H1 (cell line): ENCODE measurements at regions not wholly inside any gene's neighbourhood (a gene's known extent, or its start where the extent isn't known, plus 50 kb on each side); places are given as distances from the start of the nearest gene placed in this dataset.

Source experiments
- CTCF ChIA-PET: fragments of 300-600 bp; sonication (Branson Sonifier 250); formaldehyde crosslinking; loops from one replicate; lab custom pipeline; 2021; ENCODE audit not compliant: partially characterized antibody; lab: Charles Lee
- POLR2A ChIA-PET: fragments of 300-600 bp; sonication (Branson Sonifier 250); formaldehyde crosslinking; loops from one replicate; lab custom pipeline; 2021; ENCODE audit warnings: inconsistent platforms; ENCODE audit not compliant: partially characterized antibody; lab: Charles Lee
- DNase-seq, 2 experiments: peaks; one replicate each; pipeline versions ENCODE4 v3.0.0 to v3.0.0-alpha.2; 2010 to 2022; ENCODE audit warnings: low spot score in 2 of 2, low read depth in 1 of 2, mixed read lengths in 1 of 2
- FAIRE-seq: peaks from 2 replicates; lab custom pipeline; 2011; peaks lifted over from hg19 to GRCh38; lab: Jason Lieb, UNC
- H2AFZ ChIP-seq: 2 replicates; pipeline ENCODE4 v1.8.1; 2012; ENCODE audit warnings: low read length, inconsistent platforms
- H2AK5ac ChIP-seq: 2 replicates; pipeline ENCODE4 v1.6.1; 2013; ENCODE audit warnings: low read depth, low read length
- H2BK120ac ChIP-seq: replicated peaks from 2 replicates; pipeline ENCODE3; 2013; ENCODE audit warnings: low read depth, low read length, inconsistent platforms
- H2BK12ac ChIP-seq: 2 replicates; pipeline ENCODE4 v1.6.1; 2013; ENCODE audit warnings: low read depth, low read length
- H2BK15ac ChIP-seq: 2 replicates; pipeline ENCODE4 v1.6.1; 2013; ENCODE audit warnings: low read length
- H2BK20ac ChIP-seq: 2 replicates; pipeline ENCODE4 v1.6.1; 2013; ENCODE audit warnings: low read length
- H2BK5ac ChIP-seq: 2 replicates; pipeline ENCODE4 v1.6.1; 2013; ENCODE audit warnings: low read depth, low read length
- H3K14ac ChIP-seq: 2 replicates; pipeline ENCODE4 v1.6.1; 2013; ENCODE audit warnings: inconsistent platforms; ENCODE audit not compliant: insufficient read length
- H3K18ac ChIP-seq: 2 replicates; pipeline ENCODE4 v1.6.1; 2013; ENCODE audit warnings: low read length; ENCODE audit errors: extremely low read depth
- H3K23ac ChIP-seq: 2 replicates; pipeline ENCODE4 v1.6.1; 2013; ENCODE audit warnings: inconsistent platforms; ENCODE audit not compliant: insufficient read length
- H3K23me2 ChIP-seq: 2 replicates; pipeline ENCODE4 v1.6.1; 2013; ENCODE audit warnings: low read depth, low read length
- H3K27ac ChIP-seq: 2 replicates; pipeline ENCODE4 v1.6.1; 2011; ENCODE audit warnings: low read depth, low read length, inconsistent platforms
- H3K27me3 ChIP-seq, 4 experiments: replicated peaks in 1 of 4; 1 replicate in 1 of 4; 2 replicates in 3 of 4; pipeline versions ENCODE4 v1.6.1 to v1.8.1; 2011 to 2013; ENCODE audit warnings: low read length in 3 of 4, mild to moderate bottlenecking in 3 of 4, inconsistent platforms in 2 of 4, mixed read lengths in 2 of 4, moderate library complexity in 1 of 4; ENCODE audit not compliant: control insufficient read depth in 3 of 4, insufficient read depth in 3 of 4; ENCODE audit errors: extremely low read depth in 1 of 4
- H3K36me3 ChIP-seq, 4 experiments: 2 replicates each; pipeline versions ENCODE4 v1.6.1 to v1.8.1; 2011 to 2013; ENCODE audit warnings: mild to moderate bottlenecking in 4 of 4, low read length in 3 of 4, moderate library complexity in 2 of 4, control low read depth in 1 of 4, inconsistent platforms in 1 of 4; ENCODE audit not compliant: insufficient read depth in 4 of 4, control insufficient read depth in 2 of 4
- H3K4ac ChIP-seq: replicated peaks from 2 replicates; pipeline ENCODE3; 2013; ENCODE audit warnings: low read length, low read depth, mixed read lengths, inconsistent platforms; ENCODE audit not compliant: insufficient read length
- H3K4me1 ChIP-seq, 4 experiments: replicated peaks in 1 of 4; 1 replicate in 1 of 4; 2 replicates in 3 of 4; pipeline versions ENCODE4 v1.6.1 to v1.8.1; 2011 to 2013; ENCODE audit warnings: low read length in 3 of 4, inconsistent platforms in 2 of 4, mixed read lengths in 1 of 4; ENCODE audit not compliant: insufficient read depth in 4 of 4, control insufficient read depth in 3 of 4
- H3K4me2 ChIP-seq, 2 experiments: 2 replicates each; pipeline versions ENCODE4 v1.6.1 to v1.8.1; 2011 to 2013; ENCODE audit warnings: low read depth in 2 of 2, low read length in 2 of 2, control low read depth in 1 of 2, inconsistent platforms in 1 of 2, mild to moderate bottlenecking in 1 of 2; ENCODE audit not compliant: insufficient read depth in 1 of 2
- H3K4me3 ChIP-seq, 4 experiments: fragments of 200-600, 300-600 bp in 1 of 4; sonication (generic), shearing (Covaris generic), sonication (Bioruptor Twin) in 1 of 4; 2 replicates each; pipeline versions ENCODE4 v1.5.1 to v1.8.1; 2011 to 2016; ENCODE audit warnings: low read length in 4 of 4, low read depth in 3 of 4, control low read depth in 2 of 4, inconsistent platforms in 2 of 4, mild to moderate bottlenecking in 2 of 4, mixed read lengths in 1 of 4, moderate library complexity in 1 of 4; ENCODE audit not compliant: insufficient read depth in 2 of 4; ENCODE audit errors: extremely low read depth in 1 of 4
- H3K56ac ChIP-seq: replicated peaks from 2 replicates; pipeline ENCODE3; 2013; ENCODE audit warnings: low read depth, mild to moderate bottlenecking, mixed read lengths, low read length, inconsistent platforms; ENCODE audit not compliant: insufficient read length
- H3K79me1 ChIP-seq: 2 replicates; pipeline ENCODE4 v1.6.1; 2013; ENCODE audit warnings: low read depth, low read length, control low read depth
- H3K79me2 ChIP-seq, 2 experiments: 2 replicates each; pipeline versions ENCODE4 v1.6.1 to v1.8.1; 2012 to 2013; ENCODE audit warnings: low read length in 2 of 2, mild to moderate bottlenecking in 2 of 2, inconsistent platforms in 1 of 2; ENCODE audit not compliant: insufficient read depth in 2 of 2, control insufficient read depth in 1 of 2
- H3K9ac ChIP-seq, 4 experiments: replicated peaks in 1 of 4; 1 replicate in 1 of 4; 2 replicates in 3 of 4; pipeline versions ENCODE4 v1.6.1 to v1.8.1; 2011 to 2013; ENCODE audit warnings: low read depth in 3 of 4, low read length in 3 of 4, control low read depth in 2 of 4, mild to moderate bottlenecking in 2 of 4, moderate library complexity in 2 of 4, inconsistent platforms in 1 of 4; ENCODE audit errors: extremely low read depth in 1 of 4
- H3K9me3 ChIP-seq, 2 experiments: 2 replicates each; pipeline versions ENCODE4 v1.6.1 to v1.8.1; 2012 to 2013; ENCODE audit warnings: mild to moderate bottlenecking in 2 of 2, moderate library complexity in 2 of 2, control low read depth in 1 of 2, inconsistent platforms in 1 of 2, low read depth in 1 of 2, low read length in 1 of 2, mixed read lengths in 1 of 2; ENCODE audit not compliant: insufficient read depth in 2 of 2
- H4K20me1 ChIP-seq, 2 experiments: replicated peaks in 1 of 2; 2 replicates each; pipeline versions ENCODE3 to v1.8.1; 2011 to 2013; ENCODE audit warnings: inconsistent platforms in 2 of 2, low read length in 2 of 2, mild to moderate bottlenecking in 1 of 2; ENCODE audit not compliant: insufficient read depth in 2 of 2, control insufficient read depth in 1 of 2
- H4K5ac ChIP-seq: 2 replicates; pipeline ENCODE4 v1.6.1; 2013; ENCODE audit warnings: low read length, low read depth, mixed read lengths, inconsistent platforms; ENCODE audit not compliant: insufficient read length
- H4K8ac ChIP-seq: 2 replicates; pipeline ENCODE4 v1.8.0; 2013; ENCODE audit warnings: mild to moderate bottlenecking, moderate library complexity, low read length, inconsistent platforms; ENCODE audit not compliant: insufficient read depth; ENCODE audit errors: extremely low read depth
- H4K91ac ChIP-seq: replicated peaks from 2 replicates; pipeline ENCODE3; 2013; ENCODE audit warnings: low read length, mixed read lengths, inconsistent platforms; ENCODE audit not compliant: insufficient read length
- ATF2 ChIP-seq: IDR thresholded peaks from 2 replicates; pipeline ENCODE4 v1.6.1; 2012; ENCODE audit warnings: low read length, inconsistent platforms
- CBX8 ChIP-seq: fragments of 300-800, 300-1000 bp; sonication (generic); IDR thresholded peaks from 2 replicates; pipeline ENCODE4 v1.7.1; 2016; ENCODE audit warnings: low read depth, low read length, borderline replicate concordance
- CEBPB ChIP-seq: IDR thresholded peaks from 2 replicates; pipeline ENCODE4 v1.6.1; 2012; ENCODE audit warnings: low read depth, low read length
- CHD1 ChIP-seq: IDR thresholded peaks from 2 replicates; pipeline ENCODE4 v1.6.1; 2012; ENCODE audit warnings: low read depth, low read length, improper control_type of control experiment
- CREB1 ChIP-seq: IDR thresholded peaks from 2 replicates; pipeline ENCODE4 v1.6.1; 2012; ENCODE audit warnings: inconsistent platforms
- CTBP2 ChIP-seq: IDR thresholded peaks from 2 replicates; pipeline ENCODE4 v1.7.0; 2011; ENCODE audit warnings: borderline replicate concordance, mild to moderate bottlenecking, moderate library complexity, mixed read lengths, low read length; ENCODE audit not compliant: insufficient read depth, insufficient read length
- HDAC6 ChIP-seq: IDR thresholded peaks from one replicate; pipeline ENCODE4 v1.7.1; 2012; ENCODE audit warnings: low read depth, mild to moderate bottlenecking, inconsistent platforms, low read length, moderate library complexity
- MAFK ChIP-seq: IDR thresholded peaks from 2 replicates; pipeline ENCODE4 v1.6.1; 2012; ENCODE audit warnings: low read depth, mild to moderate bottlenecking, improper control_type of control experiment, low read length
- NANOG ChIP-seq: IDR thresholded peaks from 2 replicates; pipeline ENCODE4 v1.6.1; 2011; ENCODE audit warnings: low read length, low read depth, mild to moderate bottlenecking, inconsistent platforms; ENCODE audit not compliant: insufficient read depth, poor library complexity, severe bottlenecking
- NRF1 ChIP-seq: IDR thresholded peaks from 2 replicates; pipeline ENCODE4 v1.6.1; 2011; ENCODE audit warnings: mild to moderate bottlenecking, low read depth, low read length, improper control_type of control experiment
- POLR2A ChIP-seq, 2 experiments: IDR thresholded peaks; 1 replicate in 1 of 2; 2 replicates in 1 of 2; pipeline ENCODE4 v1.6.1; 2011; ENCODE audit warnings: low read depth in 2 of 2, low read length in 2 of 2, mild to moderate bottlenecking in 2 of 2; ENCODE audit errors: control extremely low read depth in 1 of 2
- SIRT6 ChIP-seq: IDR thresholded peaks from one replicate; pipeline ENCODE4 v1.7.1; 2012; ENCODE audit warnings: low read length, inconsistent platforms
- WGBS, 2 experiments: shearing (Covaris generic) in 1 of 2; methylation state at CpG; one replicate each; pipeline versions ENCODE4 v1.1.6 to v1.1.7; 2013 to 2015; ENCODE audit warnings: low lambda C conversion rate in 2 of 2, mixed read lengths in 2 of 2, inconsistent platforms in 1 of 2, low coverage in 1 of 2, missing lambda C conversion rate in 1 of 2; ENCODE audit not compliant: insufficient replicate concordance in 2 of 2, insufficient coverage in 1 of 2, insufficient read length in 1 of 2; ENCODE audit errors: extremely low coverage in 1 of 2, missing lambda C conversion rate in 1 of 2; 5-methylcytosine and 5-hydroxymethylcytosine counted together

GRCh38 chr2:128716299-128716721 is 397.6 kb upstream of the HS6ST1 start:
- no peak overlapping the region for H3K4ac ChIP-seq
- H2BK15ac ChIP-seq = no peak overlapping the region
- no peaks in the 10 kb centered on the region for H3K36me3 ChIP-seq
- H3K27ac ChIP-seq = no peak overlapping the region
- no peaks in the 10 kb centered on the region for H3K27me3 ChIP-seq
- no peaks in the 10 kb centered on the region for H3K79me2 ChIP-seq
- FAIRE-seq = no peak
- DNase-seq = no peak
- H3K4me3 ChIP-seq = no peak overlapping the region
- H3K23me2 ChIP-seq = no peaks in the 10 kb centered on the region
- H3K79me1 ChIP-seq = no peaks in the 10 kb centered on the region
- no peak overlapping the region for H2BK120ac ChIP-seq
- no peak overlapping the region for H3K23ac ChIP-seq
- no peak overlapping the region for H2AFZ ChIP-seq
- H3K18ac ChIP-seq = no peak overlapping the region
- H3K4me2 ChIP-seq = no peak overlapping the region
- H4K5ac ChIP-seq = no peak overlapping the region
- 0 out of 2 replicates have a peak overlapping the region, but pooled peaks have one; percentile 33 for H2BK12ac ChIP-seq
- 93% methylated on average over 8 of the region's 8 CpGs; no CpG with 5 or more reads in 1 of the 2 experiments for WGBS, 2 experiments
- H3K4me1 ChIP-seq = no peaks in the 10 kb centered on the region
- H3K14ac ChIP-seq = no peak overlapping the region
- H3K9ac ChIP-seq = no peak overlapping the region
- CTCF ChIA-PET = interaction anchor here (0.7 to 4.6 kb wide), 6 partner anchors 10 to 799 kb away, joined by 3 to 23 read pairs (median 5); no protein-coding TSS in a partner anchor
- POLR2A ChIA-PET = no interaction called here
- no peak overlapping the region for H3K56ac ChIP-seq
- H3K9me3 ChIP-seq = no peaks in the 10 kb centered on the region
- no peak overlapping the region for H2BK5ac ChIP-seq
- no peaks in the 10 kb centered on the region for H4K20me1 ChIP-seq
- no peak overlapping the region for H2BK20ac ChIP-seq
- H4K91ac ChIP-seq = no peak overlapping the region
- no peak overlapping the region for H4K8ac ChIP-seq
- H2AK5ac ChIP-seq = no peak overlapping the region
- TF ChIP-seq POLR2A (IDR thresholded peaks at IDR 0.05; ENCODE audit: control extremely low read depth in 1 of 2, low read depth in 2 of 2, low read length in 2 of 2) (no peak), CTBP2 (no peak), MAFK (no peak), CREB1 (no peak), ATF2 (no peak), NRF1 (no peak), CBX8 (no peak), CEBPB (no peak), SIRT6 (no peak), NANOG (no peak), HDAC6 (no peak), CHD1 (no peak)
